Activated T-cell treated with anti-CD3 and anti-CD28 coated beads for 1 hour (primary cell): ENCODE measurements at regions not wholly inside any gene's neighbourhood (a gene's known extent, or its start where the extent isn't known, plus 50 kb on each side); places are given as distances from the start of the nearest gene placed in this dataset.
"Not testable (repeated sequence)": the region's sequence is repeated elsewhere in the genome, so short reads cannot be mapped to it uniquely, and the experiment has no call there.

Experiments
- DNase-seq: peaks from one replicate; pipeline ENCODE4 v3.0.0-alpha.2; 2020; ENCODE audit warnings: low read depth

GRCh38 chr9:40930426-40930825 lies 198.1 kb downstream of the FOXD4L6 start:
- not testable (repeated sequence) for DNase-seq

GRCh38 chr9:40929488-40929845 lies 199.0 kb downstream of the FOXD4L6 start:
- not testable (repeated sequence) for DNase-seq

DNA sequence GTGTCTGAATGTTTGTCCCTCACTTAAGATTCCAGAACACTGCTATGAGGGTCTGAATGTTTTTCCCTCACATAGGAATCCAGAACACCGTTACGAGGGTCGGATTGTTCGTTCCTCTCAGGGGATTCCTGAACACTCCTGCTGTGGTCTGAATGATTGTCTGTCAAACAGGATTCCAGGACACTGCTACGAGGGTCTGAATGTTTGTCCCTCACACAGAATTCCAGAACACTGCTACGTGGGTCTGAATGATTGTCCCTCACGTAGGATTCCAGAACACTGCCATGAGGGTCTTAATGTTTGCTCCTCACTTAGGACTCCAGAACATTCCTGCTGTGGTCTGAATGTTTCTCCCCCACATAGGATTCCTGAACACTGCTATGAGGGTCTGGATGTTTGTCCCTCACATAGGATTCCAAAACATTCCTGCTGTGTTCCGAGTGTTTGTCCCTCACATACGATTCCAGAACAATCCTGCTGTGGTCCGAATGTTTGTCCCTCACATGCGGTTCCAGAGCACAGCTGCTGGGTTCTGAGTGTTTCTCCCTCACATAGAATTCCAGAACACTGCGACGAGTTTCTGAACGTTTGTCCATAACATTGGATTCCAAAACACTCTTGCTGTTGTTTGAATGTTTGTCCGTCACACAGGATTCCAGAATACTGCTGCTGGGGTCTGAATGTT lies 199.5 kb downstream of the FOXD4L6 start:
- no peak for DNase-seq

DNA sequence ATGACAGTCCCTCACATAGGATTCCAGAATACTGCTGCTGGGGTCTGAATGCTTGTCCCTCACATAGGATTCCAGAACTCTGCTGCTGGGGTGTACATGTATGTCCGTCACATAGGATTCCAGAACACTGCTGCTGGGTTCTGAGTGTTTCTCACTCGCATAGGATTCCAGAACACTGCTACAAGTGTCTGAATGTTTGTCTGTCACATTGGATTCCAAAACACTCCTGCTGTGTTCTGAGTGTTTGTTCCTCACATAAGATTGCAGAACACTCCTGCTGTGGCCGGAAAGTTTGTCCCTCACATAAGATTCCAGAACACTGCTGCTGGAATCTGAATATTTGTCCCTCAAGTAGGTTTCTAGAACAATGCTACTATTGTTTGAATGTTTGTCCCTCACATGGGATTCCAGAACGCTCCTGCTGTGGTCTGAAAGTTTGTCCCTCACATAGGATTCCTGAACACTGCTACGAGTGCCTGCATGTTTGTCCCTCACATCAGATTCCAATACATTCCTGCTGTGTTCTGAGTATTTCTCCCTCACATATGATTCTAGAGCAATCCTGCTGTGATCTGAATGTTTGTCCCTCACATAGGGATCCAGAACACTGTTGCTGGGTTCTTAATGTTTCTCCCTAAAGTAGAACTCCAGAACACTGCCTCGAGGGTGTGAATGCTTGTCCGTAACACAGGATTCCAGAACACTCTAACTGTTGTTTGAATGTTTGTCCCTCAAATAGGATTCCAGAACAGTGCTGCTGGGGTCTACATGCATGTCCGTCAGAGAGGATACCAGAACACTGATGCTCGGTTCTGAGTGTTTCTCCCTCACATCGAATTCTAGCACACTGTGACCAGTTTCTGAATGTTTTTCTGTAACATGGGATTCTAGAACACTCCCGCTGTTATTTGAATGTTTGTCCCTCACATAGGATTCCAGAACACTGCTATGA lies 200.4 kb downstream of the FOXD4L6 start:
- no peak for DNase-seq

DNA sequence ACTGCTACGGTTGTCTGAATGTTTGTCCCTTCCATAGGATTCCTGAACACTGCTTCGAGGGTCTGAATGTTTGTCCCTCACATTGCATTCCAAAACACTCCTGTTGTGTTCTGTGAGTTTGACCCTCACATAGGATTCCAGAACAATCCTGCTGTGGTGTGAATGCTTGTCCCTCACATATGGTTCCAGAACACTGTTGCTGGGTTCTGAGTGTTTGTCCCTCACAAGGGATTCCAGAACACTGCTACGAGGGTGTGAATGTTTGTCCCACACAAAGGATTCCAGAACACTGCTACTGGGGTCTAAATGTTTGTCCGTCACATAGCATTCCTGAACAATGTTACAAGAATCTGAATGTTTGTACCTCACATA lies 201.2 kb downstream of the FOXD4L6 start:
- no peak for DNase-seq

DNA sequence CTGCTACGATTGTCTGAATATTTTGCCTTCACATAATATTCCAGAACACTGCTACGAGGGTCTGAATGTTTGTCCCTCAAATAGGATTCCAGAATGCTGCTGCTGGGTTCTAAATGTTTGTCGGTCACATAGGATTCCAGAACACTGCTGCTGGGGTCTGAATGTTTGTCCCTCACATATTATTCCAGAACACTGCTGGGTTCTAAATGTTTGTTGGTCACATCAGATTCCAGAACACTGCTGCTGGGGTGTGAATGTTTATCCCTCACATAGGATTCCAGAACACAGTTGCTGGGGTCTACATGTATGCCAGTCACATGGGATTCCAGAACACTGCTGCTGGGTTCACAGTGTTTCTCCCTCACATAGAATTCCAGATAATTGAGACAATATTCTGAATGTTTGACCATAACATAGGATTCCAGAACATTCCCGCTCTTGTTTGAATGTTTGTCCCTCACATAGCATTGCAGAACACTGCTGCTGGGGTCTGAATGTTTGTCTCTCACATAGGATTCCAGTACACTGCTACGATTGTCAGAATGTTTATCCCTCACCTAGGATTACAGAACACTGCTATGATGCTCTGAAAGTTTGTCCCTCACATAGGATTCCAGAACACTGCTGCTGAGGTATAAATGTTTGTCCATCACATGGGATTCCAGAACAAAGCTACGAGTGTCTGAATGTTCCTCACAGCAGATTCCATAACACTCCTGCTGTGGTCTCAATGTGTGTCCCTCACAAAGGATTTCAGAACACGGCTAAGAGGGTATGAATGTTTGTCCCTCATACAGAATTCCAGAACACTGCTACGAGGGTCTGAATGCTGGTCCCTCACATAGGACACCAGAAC lies 201.8 kb downstream of the FOXD4L6 start:
- no peak for DNase-seq

DNA sequence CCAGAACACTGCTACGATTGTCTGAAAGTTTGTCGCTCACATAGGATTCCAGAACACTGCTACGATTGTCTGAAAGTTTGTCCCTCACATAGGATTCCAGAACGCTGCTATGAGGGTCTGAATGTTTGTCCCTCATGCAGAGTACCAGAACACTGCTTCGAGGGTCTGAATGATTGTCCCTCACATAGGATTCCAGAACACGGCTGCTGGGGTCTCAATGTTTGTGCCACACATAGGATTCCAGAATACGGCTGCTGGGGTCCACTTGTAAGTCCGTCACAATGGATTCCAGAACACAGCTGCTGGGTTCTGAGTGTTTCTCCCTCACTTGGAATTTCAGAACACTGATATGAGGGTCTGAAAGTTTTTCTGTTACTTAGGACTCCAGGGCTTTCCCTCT lies 203.3 kb downstream of the FOXD4L6 start:
- DNase-seq, result no peak

DNA sequence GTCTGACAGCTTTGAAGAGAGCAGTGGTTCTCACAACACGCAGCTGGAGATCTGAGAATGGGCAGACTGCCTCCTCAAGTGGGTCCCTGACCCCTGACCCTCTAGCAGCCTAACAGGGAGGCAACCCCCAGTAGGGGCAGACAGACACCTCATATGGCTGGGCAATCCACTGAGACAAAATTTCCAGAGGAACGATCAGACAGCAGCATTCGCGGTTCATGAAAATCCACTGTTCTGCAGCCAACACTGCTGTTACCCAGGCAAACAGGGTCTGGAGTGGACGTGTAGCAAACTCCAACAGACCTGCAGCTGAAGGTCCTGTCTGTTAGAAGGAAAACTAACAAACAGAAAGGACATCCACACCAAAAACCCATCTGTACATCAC lies 212.1 kb downstream of the FOXD4L6 start:
- DNase-seq, result not testable (repeated sequence)

DNA sequence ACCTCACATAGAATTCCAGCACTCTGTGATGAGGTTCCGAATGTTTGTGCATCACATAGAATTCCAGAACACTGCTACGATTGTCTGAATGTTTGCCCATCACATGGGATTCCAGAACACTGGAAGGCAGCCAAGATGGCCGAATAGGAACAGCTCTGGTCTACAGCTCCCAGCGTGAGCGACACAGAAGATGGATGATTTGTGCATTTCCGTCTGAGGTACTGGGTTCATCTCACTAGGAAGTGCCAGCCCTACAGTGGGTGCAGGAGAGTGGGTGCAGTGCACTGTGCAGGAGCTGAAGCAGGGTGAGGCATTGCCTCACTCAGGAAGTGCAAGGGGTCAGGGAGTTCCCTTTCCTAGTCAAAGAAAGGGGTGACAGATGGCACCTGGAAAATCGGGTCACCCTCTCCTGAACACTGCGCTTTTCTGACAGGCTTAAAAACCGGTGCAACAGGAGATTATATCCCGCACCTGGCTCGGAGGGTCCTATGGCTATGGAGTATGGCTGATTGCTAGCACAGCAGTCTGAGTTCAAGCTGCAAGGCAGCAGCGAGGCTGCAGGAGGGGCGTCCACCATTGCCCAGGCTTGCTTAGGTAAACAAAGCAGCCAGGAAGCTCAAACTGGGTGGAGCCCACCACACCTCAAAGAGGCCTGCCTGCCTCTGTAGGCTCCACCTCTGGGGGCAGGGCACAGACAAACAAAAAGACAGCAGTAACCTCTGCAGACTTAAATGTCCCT lies 212.7 kb downstream of the FOXD4L6 start:
- not testable (repeated sequence) for DNase-seq

DNA sequence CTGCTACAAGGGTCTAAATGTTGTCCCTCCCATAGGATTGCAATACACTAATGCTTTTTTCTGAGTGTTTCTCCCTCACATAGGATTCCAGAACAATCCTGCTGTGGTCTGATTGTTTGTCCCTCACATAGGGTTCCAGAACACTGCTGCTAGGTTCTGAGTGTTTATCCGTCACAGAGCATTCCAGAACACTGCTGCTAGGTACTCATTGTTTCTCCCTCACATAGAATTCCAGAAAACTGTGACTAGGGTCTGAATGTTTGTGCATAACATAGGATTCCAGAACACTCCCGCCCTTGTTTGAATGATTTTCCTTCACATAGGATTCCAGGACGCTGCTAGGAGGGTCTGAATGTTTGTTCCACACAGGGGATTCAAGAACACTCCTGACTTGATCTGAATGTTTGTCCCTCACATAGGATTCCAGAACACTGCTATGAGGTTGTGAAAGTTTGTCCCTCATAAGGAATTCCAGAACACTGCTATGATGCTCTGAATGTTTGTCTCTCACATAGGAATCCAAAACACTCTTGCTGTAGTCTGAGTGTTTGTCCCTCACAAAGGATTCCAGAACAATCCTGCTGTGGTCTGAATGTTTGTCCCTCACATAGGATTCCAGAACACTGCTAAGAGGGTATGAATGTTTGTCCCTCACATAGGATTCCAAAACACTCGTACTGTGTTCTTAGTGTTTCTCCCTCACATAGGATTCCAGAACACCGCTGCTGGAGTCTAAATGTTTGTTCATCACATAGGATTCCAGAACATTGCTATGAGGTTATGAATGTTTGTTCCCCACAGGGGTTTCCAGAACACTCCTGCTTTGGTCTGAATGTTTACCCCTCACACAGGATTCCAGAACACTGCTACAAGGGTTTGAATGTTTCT lies 213.5 kb downstream of the FOXD4L6 start:
- no peak for DNase-seq

- no peak for DNase-seq
Observed at GRCh38 chr9:40913928-40914673, 214.4 kb downstream of the FOXD4L6 start.

GRCh38 chr9:40913096-40913719 lies 215.3 kb downstream of the FOXD4L6 start:
- DNase-seq, result no peak

DNA sequence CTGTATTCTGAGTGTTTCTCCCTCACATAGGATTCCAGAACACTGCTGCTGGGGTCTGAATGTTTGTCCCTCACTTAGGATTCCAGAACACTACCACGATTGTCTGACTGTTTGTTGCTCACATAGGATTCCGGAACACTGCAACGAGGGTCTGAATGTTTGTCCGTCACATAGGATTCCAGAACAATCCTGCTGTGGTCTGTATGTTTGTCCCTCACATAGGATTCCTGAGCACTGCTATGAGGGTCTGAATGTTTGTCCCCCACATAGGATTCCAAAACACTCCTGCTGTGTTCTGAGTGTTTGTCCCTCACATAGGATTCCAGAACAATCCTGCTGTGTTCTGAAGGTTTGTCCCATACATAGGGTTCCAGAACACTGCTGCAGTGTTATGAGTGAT lies 215.8 kb downstream of the FOXD4L6 start:
- DNase-seq, result not testable (repeated sequence)

DNA sequence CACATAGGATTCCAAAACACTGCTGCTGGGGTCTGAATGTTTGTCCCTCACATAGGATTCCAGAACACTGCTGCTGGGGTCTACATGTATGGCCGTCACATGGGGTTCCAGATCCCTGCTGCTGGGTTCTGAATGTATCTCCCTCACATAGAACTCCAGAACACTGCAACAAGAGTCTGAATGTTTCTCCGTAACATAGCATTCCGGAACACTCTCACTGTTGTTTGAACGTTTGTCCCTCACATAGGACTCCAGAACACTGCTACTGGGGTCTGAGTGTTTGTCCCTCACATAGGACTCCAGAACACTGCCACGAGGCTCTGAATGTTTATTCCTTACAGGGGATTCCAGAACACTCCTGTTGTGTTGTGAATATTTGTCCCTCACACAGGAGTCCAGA lies 216.8 kb downstream of the FOXD4L6 start:
- no peak for DNase-seq

- not testable (repeated sequence) for DNase-seq
Observed at GRCh38 chr9:40910995-40911394, 217.5 kb downstream of the FOXD4L6 start.

- DNase-seq, result no peak
Observed at GRCh38 chr9:40909821-40910220, 218.7 kb downstream of the FOXD4L6 start.

- not testable (repeated sequence) for DNase-seq
Observed at GRCh38 chr9:40909111-40909510, 219.4 kb downstream of the FOXD4L6 start.

DNA sequence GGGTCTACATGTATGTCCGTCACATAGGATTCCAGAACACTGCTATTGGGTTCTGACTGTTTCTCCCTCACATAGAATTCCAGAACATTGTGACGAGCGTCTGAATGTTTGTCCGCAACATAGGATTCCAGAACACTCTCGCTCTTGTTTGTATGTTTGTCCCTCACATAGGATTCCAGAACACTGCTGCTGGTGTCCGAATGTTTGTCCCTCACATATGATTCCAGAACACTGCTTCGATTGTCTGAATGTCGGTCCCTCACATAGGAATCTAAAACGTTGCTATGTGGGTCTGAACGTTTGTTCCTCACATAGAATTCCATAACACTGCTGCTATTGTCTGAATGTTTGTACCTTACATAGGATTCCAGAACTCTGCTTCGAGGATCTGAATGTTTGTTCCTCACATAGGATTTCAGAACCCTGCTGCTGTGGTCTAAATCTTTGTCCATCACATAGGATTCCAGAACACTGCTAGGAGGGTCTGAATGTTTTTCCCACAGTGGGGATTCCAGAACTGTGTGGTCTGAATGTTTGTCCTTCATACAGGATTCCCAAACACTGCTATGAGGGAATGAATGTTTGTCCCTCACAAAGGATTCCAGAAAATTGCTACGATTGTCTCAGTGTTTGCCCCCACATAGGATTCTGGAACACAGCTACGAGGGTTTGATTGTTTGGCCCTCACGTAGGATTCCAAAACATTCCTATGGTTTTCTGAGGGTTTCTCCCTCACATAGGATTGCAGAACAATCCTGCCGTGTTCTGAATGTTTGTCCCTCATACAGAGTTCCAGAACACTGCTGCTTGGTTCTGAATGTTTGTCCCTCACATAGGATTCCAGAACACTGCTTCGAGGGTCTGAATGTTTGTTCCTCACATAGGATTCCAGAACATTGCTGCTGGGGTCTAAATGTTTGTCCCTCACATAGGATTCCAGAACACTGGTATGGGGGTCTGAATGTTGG lies 220.5 kb downstream of the FOXD4L6 start:
- DNase-seq, result no peak
